HG02759 (cell line): ENCODE measurements at regions not wholly inside any gene's neighbourhood (a gene's known extent, or its start where the extent isn't known, plus 50 kb on each side); places are given as distances from the start of the nearest gene placed in this dataset.

Experiments
- ATAC-seq: cut with Tn5 transposase; IDR thresholded peaks from one replicate; pipeline ENCODE4 v1.9.1; 2021; ENCODE audit warnings: mild to moderate bottlenecking, moderate library complexity; ENCODE audit not compliant: unreplicated experiment

DNA sequence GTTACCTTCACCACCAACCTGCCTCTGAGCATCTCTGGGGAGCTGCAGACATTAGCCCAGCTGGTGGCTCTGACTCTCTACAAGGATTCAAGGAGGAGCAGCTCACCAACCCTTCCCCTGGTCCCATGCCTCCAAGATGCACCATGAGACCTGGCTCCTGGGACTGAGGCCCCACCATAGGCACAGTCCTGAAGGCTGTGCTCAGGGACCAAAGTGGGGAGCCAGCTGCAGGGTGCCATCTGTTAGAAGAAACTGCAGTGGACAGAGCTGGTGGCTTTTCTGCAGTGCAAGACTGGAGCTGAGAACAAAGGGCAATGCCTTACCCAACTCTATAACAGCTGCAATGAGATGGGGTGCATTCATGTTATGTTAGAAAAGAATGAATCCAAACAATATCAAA is 581.6 kb downstream of the TCERG1L start:
- ATAC-seq, result no peak

- ATAC-seq, result no peak
Measured at GRCh38 chr10:130737186-130737585, 574.3 kb downstream of the TCERG1L start.

- ATAC-seq, result no peak
Measured at GRCh38 chr10:130737621-130738020, 573.9 kb downstream of the TCERG1L start.

GRCh38 chr10:130739016-130739756 is 572.3 kb downstream of the TCERG1L start:
- ATAC-seq, result no peak

DNA sequence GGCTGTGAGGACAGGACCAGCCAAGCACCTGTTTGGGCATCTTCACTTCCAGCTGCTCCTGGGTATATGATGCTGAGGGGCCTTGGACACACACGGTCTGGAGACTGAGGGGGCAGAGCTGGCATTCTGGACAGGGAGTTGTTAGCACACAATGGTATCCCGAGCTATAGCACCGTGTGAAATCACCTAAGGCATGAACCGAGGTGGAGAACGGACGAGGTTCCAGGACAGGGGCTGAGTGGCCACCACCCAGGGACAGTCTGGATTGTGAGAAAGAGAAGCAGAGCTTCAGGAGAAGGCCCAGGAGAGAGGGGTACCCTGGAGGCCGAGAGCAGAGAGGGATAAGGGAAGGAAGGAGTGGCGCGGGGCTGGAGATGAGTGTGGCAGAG is 571.8 kb downstream of the TCERG1L start:
- no peak for ATAC-seq

DNA sequence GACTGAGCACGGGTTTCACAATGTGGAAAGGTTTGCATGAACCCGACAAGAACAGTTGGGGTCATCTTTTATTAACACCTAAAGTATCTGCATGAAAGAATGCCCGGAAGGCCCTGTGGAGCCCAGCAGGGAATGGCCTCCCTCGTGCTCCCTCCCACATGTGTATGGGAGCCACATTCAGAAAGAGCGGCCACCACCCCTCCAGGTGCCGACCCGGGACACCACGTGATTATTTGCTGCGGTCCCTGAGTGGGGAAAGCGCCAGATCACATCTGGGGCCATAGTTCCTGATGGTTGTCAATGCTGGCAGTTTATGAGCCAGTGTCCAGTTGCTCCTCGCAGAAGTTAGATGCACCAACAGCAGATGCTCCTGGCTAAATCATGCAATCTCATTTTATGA is 571.4 kb downstream of the TCERG1L start:
- no peak for ATAC-seq

- ATAC-seq, result no peak
Measured at GRCh38 chr10:130740915-130741750, 570.4 kb downstream of the TCERG1L start.

GRCh38 chr10:130741901-130742855 is 569.3 kb downstream of the TCERG1L start:
- no peak for ATAC-seq

- ATAC-seq, result no peak
Measured at GRCh38 chr10:130742941-130743675, 568.4 kb downstream of the TCERG1L start.

- ATAC-seq, result no peak
Measured at GRCh38 chr10:130743751-130744271, 567.7 kb downstream of the TCERG1L start.

DNA sequence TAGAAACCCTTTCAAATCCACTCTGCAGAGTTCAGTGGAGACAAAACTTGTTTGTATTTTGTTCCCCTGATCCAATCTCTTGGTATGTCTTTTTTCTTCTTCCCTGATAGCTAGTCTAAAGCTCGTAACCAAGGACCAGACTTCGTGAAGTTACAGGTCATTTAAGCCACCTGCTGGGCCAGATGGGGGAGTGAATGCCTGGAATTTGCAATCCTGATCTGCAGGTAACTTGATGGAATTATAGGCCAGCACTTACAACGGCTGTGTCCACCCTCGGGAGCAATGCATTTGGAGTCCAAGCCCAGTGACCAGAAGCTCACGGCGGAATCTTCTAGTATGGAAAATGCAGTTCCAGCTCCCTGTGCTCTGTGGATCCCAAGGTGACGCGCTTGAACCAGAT is 566.9 kb downstream of the TCERG1L start:
- ATAC-seq, result no peak

DNA sequence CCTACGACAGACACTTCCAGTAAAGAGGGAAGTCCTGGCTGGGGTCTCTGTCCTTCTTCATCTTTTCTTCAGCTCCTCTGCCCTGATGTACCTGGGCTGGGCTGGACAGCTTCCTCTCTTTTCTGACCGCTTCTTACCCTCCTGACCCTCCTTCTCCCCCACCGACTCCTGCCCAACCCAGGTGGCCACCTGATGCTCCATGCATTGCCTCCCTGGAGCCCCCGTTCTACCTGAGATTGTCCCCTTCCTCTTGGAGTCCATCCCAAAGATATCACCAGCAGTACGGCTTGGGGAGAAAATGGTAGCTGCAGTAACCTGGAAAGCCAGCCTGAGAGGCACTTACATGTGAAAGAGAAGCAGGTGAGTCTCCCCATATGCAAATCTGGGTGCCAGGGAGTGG is 566.3 kb downstream of the TCERG1L start:
- ATAC-seq, result no peak

GRCh38 chr10:130745821-130746220 is 565.7 kb downstream of the TCERG1L start:
- ATAC-seq, result no peak

- no peak for ATAC-seq
Measured at GRCh38 chr10:130746311-130746710, 565.2 kb downstream of the TCERG1L start.

GRCh38 chr10:130747356-130747755 is 564.2 kb downstream of the TCERG1L start:
- ATAC-seq, result no peak

GRCh38 chr10:130747946-130748345 is 563.6 kb downstream of the TCERG1L start:
- no peak for ATAC-seq

DNA sequence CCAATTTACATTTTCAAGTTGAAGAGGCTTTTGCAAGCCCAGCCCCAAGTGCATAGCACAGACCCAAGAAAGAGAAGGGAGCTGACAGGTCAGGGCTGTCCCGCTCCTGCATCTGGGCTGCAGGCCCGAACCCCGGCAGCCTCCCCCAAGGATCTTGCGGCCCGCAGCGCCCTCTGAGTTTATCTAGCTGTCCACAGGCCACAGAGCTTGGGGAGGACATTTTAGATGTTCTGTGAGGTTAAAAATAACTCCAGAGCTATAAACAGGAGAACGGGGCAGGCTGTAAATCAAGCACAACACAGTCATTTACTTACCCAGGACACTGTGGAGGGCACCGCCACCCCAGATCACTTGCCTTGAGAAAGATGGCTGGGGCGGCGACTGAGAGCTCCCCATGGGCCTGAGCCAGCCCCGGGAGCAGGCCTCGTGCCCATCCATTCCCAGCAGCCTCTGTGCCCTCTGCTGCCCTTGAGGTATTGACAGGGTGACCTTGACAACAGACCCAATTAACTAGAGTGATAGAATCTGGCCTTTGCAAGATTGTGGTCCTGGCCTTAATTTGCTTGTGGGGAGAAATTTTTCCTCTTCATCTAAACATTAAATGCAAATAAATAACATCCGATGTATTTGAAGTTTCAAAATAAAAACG is 563.0 kb downstream of the TCERG1L start:
- ATAC-seq, result no peak

DNA sequence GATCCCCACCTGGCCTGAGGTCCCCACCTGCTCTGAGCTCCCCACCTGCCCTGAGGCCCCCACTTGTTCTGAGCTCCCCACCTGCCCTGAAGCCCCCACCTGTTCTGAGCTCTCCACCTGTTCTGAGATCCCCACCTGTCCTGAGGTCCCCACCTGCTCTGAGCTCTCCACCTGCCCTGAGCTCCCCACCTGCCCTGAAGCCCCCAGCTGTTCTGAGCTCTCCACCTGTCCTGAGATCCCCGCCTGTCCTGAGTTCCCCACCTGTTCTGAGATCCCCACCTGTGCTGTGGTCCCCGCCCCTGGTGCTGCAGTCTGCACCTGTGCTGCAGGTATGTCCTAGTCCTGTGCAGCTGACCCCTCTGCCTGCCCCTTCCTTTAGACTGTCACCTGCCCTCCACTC is 561.6 kb downstream of the TCERG1L start:
- ATAC-seq, result no peak

GRCh38 chr10:130750441-130750840 is 561.1 kb downstream of the TCERG1L start:
- ATAC-seq, result no peak
